ENCODE measurements at regions not wholly inside any gene's neighbourhood (a gene's known extent, or its start where the extent isn't known, plus 50 kb on each side); places are given as distances from the start of the nearest gene placed in this dataset.

GRCh38 chr3:34070831-34071585 is 272.6 kb downstream of the PDCD6IP start:
- DNase-seq (ENCODE audit: low spot score) = no peak
- TF ChIP-seq MXD4 (CRISPR knock-in tag; IDR thresholded peaks at IDR 0.05; ENCODE audit: borderline replicate concordance) = no peak
- CTCF ChIA-PET = interaction anchor here (2.4 kb wide), 1 partner anchor 188 kb away, joined by 8 read pairs; no protein-coding TSS in a partner anchor
- Mint-ChIP-seq H3K36me3 (peaks cover under 1% of the 10 kb centered on the region; the same call in 1 of the 2 replicates), H3K4me3 (no peak overlapping the region), H3K4me1 (peaks cover 37% of the 10 kb centered on the region), H3K27me3 (ENCODE audit: low read depth) (peaks cover 17% of the 10 kb centered on the region), H3K9me3 (peaks cover under 1% of the 10 kb centered on the region; the same call in 1 of the 2 replicates), H3K27ac (no peak overlapping the region)
- no peak for ATAC-seq
- POLR2A ChIA-PET = no interaction called here

- CTCF ChIA-PET = no interaction called here
- H3K27me3 Mint-ChIP-seq (ENCODE audit: low read depth) = peaks cover 19% of the 10 kb centered on the region
- POLR2A ChIA-PET = no interaction called here
These were observed 273.9 kb downstream of the PDCD6IP start for GRCh38 chr3:34072297-34072696.

GRCh38 chr3:34073111-34073510 is 274.7 kb downstream of the PDCD6IP start:
- DNase-seq (ENCODE audit: low spot score) = no peak
- POLR2A ChIA-PET = no interaction called here
- ATAC-seq = no peak; the same call in 1 of the 2 replicates
- H3K4me3 Mint-ChIP-seq = no peak overlapping the region
- H3K36me3 Mint-ChIP-seq = peaks cover 4% of the 10 kb centered on the region
- peaks cover 11% of the 10 kb centered on the region for H3K9me3 Mint-ChIP-seq
- H3K27ac Mint-ChIP-seq = 0 out of 2 replicates have a peak overlapping the region, but pooled peaks have one; percentile 73
- CTCF ChIA-PET = interaction anchor here (1.5 kb wide), 1 partner anchor 33 kb away, joined by 3 read pairs; no protein-coding TSS in a partner anchor
- H3K4me1 Mint-ChIP-seq = peaks cover 44% of the 10 kb centered on the region
- peaks cover 19% of the 10 kb centered on the region for H3K27me3 Mint-ChIP-seq (ENCODE audit: low read depth)
- TF ChIP-seq ZBTB21 (CRISPR knock-in tag; IDR thresholded peaks at IDR 0.05; ENCODE audit: borderline replicate concordance) (no peak), ZNF416 (CRISPR knock-in tag; IDR thresholded peaks at IDR 0.05) (no peak), ZNF263 (CRISPR knock-in tag; IDR thresholded peaks at IDR 0.05; ENCODE audit: low read depth) (no peak), ZNF121 (CRISPR knock-in tag; IDR thresholded peaks at IDR 0.05) (no peak), ZNF423 (CRISPR knock-in tag; IDR thresholded peaks at IDR 0.05) (no peak), SMAD3 (CRISPR knock-in tag; IDR thresholded peaks at IDR 0.05; ENCODE audit: borderline replicate concordance) (no peak), ZNF219 (CRISPR knock-in tag; IDR thresholded peaks at IDR 0.05; ENCODE audit: borderline replicate concordance) (no peak), TP53 (CRISPR knock-in tag; IDR thresholded peaks at IDR 0.05) (no peak), USF2 (CRISPR knock-in tag; IDR thresholded peaks at IDR 0.05) (no peak), NR2C2 (CRISPR knock-in tag; IDR thresholded peaks at IDR 0.05) (no peak), NFE2L1 (CRISPR knock-in tag; IDR thresholded peaks at IDR 0.05) (no peak)
- TF ChIP-seq, protein P1, sequence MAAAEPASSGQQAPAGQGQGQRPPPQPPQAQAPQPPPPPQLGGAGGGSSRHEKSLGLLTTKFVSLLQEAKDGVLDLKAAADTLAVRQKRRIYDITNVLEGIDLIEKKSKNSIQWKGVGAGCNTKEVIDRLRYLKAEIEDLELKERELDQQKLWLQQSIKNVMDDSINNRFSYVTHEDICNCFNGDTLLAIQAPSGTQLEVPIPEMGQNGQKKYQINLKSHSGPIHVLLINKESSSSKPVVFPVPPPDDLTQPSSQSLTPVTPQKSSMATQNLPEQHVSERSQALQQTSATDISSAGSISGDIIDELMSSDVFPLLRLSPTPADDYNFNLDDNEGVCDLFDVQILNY (CRISPR knock-in tag; IDR thresholded peaks at IDR 0.05) = no peak
- TF ChIP-seq, protein P2, sequence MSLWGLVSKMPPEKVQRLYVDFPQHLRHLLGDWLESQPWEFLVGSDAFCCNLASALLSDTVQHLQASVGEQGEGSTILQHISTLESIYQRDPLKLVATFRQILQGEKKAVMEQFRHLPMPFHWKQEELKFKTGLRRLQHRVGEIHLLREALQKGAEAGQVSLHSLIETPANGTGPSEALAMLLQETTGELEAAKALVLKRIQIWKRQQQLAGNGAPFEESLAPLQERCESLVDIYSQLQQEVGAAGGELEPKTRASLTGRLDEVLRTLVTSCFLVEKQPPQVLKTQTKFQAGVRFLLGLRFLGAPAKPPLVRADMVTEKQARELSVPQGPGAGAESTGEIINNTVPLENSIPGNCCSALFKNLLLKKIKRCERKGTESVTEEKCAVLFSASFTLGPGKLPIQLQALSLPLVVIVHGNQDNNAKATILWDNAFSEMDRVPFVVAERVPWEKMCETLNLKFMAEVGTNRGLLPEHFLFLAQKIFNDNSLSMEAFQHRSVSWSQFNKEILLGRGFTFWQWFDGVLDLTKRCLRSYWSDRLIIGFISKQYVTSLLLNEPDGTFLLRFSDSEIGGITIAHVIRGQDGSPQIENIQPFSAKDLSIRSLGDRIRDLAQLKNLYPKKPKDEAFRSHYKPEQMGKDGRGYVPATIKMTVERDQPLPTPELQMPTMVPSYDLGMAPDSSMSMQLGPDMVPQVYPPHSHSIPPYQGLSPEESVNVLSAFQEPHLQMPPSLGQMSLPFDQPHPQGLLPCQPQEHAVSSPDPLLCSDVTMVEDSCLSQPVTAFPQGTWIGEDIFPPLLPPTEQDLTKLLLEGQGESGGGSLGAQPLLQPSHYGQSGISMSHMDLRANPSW (CRISPR knock-in tag; conservative IDR thresholded peaks at IDR 0.05; ENCODE audit: low read depth) = no peak

More at GRCh38 chr3:34072297-34072696, 273.9 kb downstream of the PDCD6IP start:
- peaks cover 37% of the 10 kb centered on the region for H3K4me1 Mint-ChIP-seq
- H3K9me3 Mint-ChIP-seq = peaks cover 11% of the 10 kb centered on the region
- TF ChIP-seq JAZF1 (CRISPR knock-in tag; IDR thresholded peaks at IDR 0.05) = no peak
- no peak for TF ChIP-seq ZNF281 (CRISPR knock-in tag; IDR thresholded peaks at IDR 0.05)
- no peak for TF ChIP-seq ZNF416 (CRISPR knock-in tag; IDR thresholded peaks at IDR 0.05)
- TF ChIP-seq GRHL2 (CRISPR knock-in tag; IDR thresholded peaks at IDR 0.05; ENCODE audit: insufficient replicate concordance, severe bottlenecking) = no peak
- no peak for TF ChIP-seq ATF6 (CRISPR knock-in tag; IDR thresholded peaks at IDR 0.05)
- ATAC-seq (no peak), DNase-seq (ENCODE audit: low spot score) (no peak)
- H3K27ac Mint-ChIP-seq = no peak overlapping the region
- peaks cover 4% of the 10 kb centered on the region for H3K36me3 Mint-ChIP-seq
- H3K4me3 Mint-ChIP-seq = no peak overlapping the region

Data from WTC11 (cell line).